ENCODE measurements at regions not wholly inside any gene's neighbourhood (a gene's known extent, or its start where the extent isn't known, plus 50 kb on each side); places are given as distances from the start of the nearest gene placed in this dataset.
"Not testable (repeated sequence)": the region's sequence is repeated elsewhere in the genome, so short reads cannot be mapped to it uniquely, and the experiment has no call there.

GRCh38 chr10:8285970-8286369, 231.5 kb downstream of the GATA3 start:
- not testable (repeated sequence) for DNase-seq

GRCh38 chr10:8288600-8288999, 234.1 kb downstream of the GATA3 start:
- no peak for DNase-seq

- DNase-seq, result no peak
Observed at GRCh38 chr10:8289186-8289924, 234.9 kb downstream of the GATA3 start.

GRCh38 chr10:8294779-8295178, 240.3 kb downstream of the GATA3 start:
- no peak for DNase-seq

GRCh38 chr10:8295311-8295710, 240.8 kb downstream of the GATA3 start:
- no peak for DNase-seq

GRCh38 chr10:8296090-8296733, 241.7 kb downstream of the GATA3 start:
- DNase-seq, result no peak

- DNase-seq, result no peak
Observed at GRCh38 chr10:8296734-8297101, 242.2 kb downstream of the GATA3 start.

- DNase-seq, result no peak
Observed at GRCh38 chr10:8297107-8297506, 242.6 kb downstream of the GATA3 start.

GRCh38 chr10:8297959-8298358, 243.5 kb downstream of the GATA3 start:
- no peak for DNase-seq

- DNase-seq, result no peak
Observed at GRCh38 chr10:8298896-8299570, 244.5 kb downstream of the GATA3 start.

GRCh38 chr10:8300925-8301324, 246.4 kb downstream of the GATA3 start:
- DNase-seq, result no peak

GRCh38 chr10:8301333-8301732, 246.8 kb downstream of the GATA3 start:
- DNase-seq, result no peak

- DNase-seq, result no peak
Observed at GRCh38 chr10:8301831-8302230, 247.3 kb downstream of the GATA3 start.

- no peak for DNase-seq
Observed at GRCh38 chr10:8302565-8302964, 248.1 kb downstream of the GATA3 start.

GRCh38 chr10:8304861-8305260, 250.4 kb downstream of the GATA3 start:
- no peak for DNase-seq

GRCh38 chr10:8305876-8306652, 251.6 kb downstream of the GATA3 start:
- DNase-seq, result no peak

- DNase-seq, result no peak
Observed at GRCh38 chr10:8306685-8307364, 252.3 kb downstream of the GATA3 start.

- DNase-seq, result no peak
Observed at GRCh38 chr10:8310930-8311329, 256.4 kb downstream of the GATA3 start.

GRCh38 chr10:8311526-8312070, 257.1 kb downstream of the GATA3 start:
- DNase-seq, result no peak

GRCh38 chr10:8312079-8312478, 257.6 kb downstream of the GATA3 start:
- DNase-seq, result no peak

GRCh38 chr10:8312781-8313180, 258.3 kb downstream of the GATA3 start:
- no peak for DNase-seq

GRCh38 chr10:8314486-8314885, 260.0 kb downstream of the GATA3 start:
- DNase-seq, result no peak
